GM12891 (cell line): ENCODE measurements at regions not wholly inside any gene's neighbourhood (a gene's known extent, or its start where the extent isn't known, plus 50 kb on each side); places are given as distances from the start of the nearest gene placed in this dataset.
A peak's percentile ranks its signal among the peaks of the same experiment; 100 is the strongest.

ENCODE experiments used
- DNase-seq: peaks from one replicate; pipeline ENCODE4 v3.0.0; 2011; ENCODE audit warnings: low spot score; ENCODE audit not compliant: insufficient read length
- FAIRE-seq: peaks from 2 replicates; lab custom pipeline; 2011; peaks lifted over from hg19 to GRCh38; lab: Jason Lieb, UNC
- PAX5 ChIP-seq: IDR thresholded peaks from 2 replicates; pipeline ENCODE4 v1.6.1; 2011; ENCODE audit warnings: low read length, moderate library complexity, mild to moderate bottlenecking; ENCODE audit not compliant: insufficient read depth, severe bottlenecking
- POLR2A ChIP-seq: IDR thresholded peaks from 2 replicates; pipeline ENCODE4 v1.6.1; 2011; ENCODE audit warnings: low read depth, low read length, control low read depth
- POLR2AphosphoS5 ChIP-seq: IDR thresholded peaks from 2 replicates; pipeline ENCODE4 v1.6.1; 2011; ENCODE audit warnings: low read depth, low read length, control low read depth
- POU2F2 ChIP-seq: IDR thresholded peaks from 2 replicates; pipeline ENCODE4 v1.6.1; 2011; ENCODE audit warnings: low read depth, mild to moderate bottlenecking, control low read depth, low read length, moderate library complexity
- SPI1 ChIP-seq: IDR thresholded peaks from 2 replicates; pipeline ENCODE4 v1.6.1; 2011; ENCODE audit warnings: low read depth, low read length, control low read depth
- TAF1 ChIP-seq: IDR thresholded peaks from 2 replicates; pipeline ENCODE4 v1.6.1; 2011; ENCODE audit warnings: low read depth, low read length, control low read depth

DNA sequence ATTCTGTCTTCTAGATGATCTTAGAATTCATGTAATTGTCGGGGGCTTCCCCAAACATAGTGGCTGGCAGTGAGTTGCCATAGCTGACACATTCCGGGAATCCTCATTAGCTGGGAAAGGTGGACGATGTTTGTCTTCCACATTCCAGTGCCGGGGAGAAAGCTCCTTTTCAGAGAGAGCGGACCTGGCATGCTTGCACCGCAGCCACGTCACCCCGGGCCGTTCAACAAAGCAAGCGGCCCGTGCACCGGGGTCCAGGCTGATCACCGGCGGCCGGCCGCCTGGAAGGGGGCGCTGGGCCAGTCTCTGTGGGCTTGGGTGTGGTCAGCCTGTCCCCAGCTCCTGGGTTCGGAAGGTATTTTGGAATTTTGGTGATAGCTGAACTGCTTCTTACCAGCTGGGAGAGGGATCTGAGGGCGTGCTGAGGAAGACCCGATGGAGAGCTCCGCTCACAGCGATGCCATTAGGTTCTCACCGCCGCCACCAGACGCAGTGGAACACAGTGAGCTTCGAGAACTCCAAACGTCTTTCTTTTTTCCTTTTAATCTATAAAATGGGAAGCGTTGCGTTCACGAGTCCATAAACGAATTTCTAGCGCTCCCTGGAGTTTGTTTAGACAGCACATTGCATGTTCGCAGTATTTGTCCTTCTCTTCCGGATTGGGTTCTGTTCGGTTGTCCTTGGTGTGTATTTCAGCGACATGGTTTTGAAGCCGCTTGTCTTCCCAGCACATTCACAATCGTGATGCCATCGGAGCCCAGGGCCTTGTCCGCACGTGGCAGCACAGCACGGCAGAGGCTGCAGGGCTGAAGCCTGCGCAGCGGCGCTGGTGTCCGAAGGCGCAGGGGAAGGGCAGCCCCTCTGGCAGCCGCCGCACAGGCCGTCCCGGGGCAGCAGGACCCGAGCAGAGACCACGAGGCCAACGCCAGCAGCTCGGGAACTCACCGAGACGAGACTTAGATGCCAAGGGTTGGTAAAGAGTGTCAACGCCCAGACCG lies 557.6 kb downstream of the QKI start:
- FAIRE-seq, result no peak
- no peak for TF ChIP-seq POU2F2
- no peak for TF ChIP-seq POLR2A
- TF ChIP-seq PAX5, result no peak
- TF ChIP-seq SPI1, result no peak
- TF ChIP-seq POLR2AphosphoS5, result no peak
- no peak for TF ChIP-seq TAF1
- DNase-seq, result no peak

DNA sequence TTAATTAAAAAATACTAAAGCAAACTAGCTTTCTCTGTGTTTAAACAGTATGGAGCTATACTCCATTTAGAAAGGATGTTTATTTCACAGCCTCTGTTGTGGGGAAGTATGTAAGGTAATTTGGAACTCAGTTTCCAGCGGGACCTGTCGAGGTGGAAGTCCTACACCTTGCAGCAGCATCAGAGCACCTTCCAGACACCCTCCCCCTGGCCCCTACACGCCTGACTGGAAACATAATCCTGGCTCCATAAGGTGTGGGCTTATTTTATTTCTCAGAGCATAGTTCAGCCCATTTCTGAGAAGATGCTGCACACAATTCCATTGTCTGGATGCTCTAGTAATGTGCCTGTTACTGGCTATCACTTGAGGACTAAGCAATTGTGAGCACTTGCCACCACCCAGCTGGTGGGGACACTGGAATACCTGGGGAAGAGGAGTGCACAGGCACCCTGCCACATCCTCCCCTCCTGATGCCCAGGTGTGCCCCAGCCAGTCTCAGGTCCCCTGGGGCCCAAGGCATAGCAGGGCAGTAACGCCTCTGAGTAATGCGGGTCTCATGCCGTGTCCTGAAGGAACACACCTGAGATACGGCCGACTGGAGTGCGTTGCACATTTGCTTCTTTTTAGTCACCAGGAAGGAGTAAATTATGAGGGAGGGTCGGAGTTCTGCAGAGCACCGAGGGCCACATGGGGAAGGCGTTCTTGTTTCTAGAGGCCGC lies 556.5 kb downstream of the QKI start:
- no peak for TF ChIP-seq POLR2A
- TF ChIP-seq PAX5, result no peak
- TF ChIP-seq POU2F2, result no peak
- TF ChIP-seq POLR2AphosphoS5, result no peak
- TF ChIP-seq TAF1, result no peak
- no peak for TF ChIP-seq SPI1
- DNase-seq, result no peak
- FAIRE-seq, result no peak

GRCh38 chr6:163965426-163966348 lies 551.2 kb downstream of the QKI start:
- FAIRE-seq, result no peak
- no peak for DNase-seq

DNA sequence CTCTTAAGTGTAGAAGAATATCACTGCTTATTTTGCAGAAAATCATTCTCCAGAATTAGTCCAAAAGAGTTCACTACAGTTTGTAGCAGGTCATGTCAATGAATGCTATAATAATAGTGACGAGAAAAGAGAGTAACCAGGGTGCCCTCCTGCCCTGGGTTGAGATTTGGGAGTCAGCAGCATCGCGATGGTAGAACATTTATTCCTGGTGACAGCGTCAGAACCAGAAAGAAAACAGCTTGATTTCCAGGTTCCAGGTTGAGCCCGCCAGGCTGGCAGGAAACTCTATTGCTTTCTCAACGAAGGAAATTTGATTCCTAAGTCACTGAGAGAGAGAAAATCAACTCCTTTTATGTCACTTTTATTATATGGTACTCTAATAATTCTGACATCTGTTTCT lies 550.3 kb downstream of the QKI start:
- TF ChIP-seq PAX5 (no peak), POU2F2 (no peak), TAF1 (no peak), POLR2AphosphoS5 (no peak), SPI1 (no peak), POLR2A (no peak)
- DNase-seq, result no peak
- no peak for FAIRE-seq

More at GRCh38 chr6:163965426-163966348, 551.2 kb downstream of the QKI start:
- TF ChIP-seq POU2F2 (no peak), POLR2A (no peak), TAF1 (no peak), SPI1 (no peak), POLR2AphosphoS5 (no peak), PAX5 (no peak)

- FAIRE-seq (no peak), DNase-seq (no peak)
- TF ChIP-seq POLR2A, result no peak
- no peak for TF ChIP-seq PAX5
- TF ChIP-seq POLR2AphosphoS5, result no peak
- TF ChIP-seq SPI1, result no peak
- TF ChIP-seq POU2F2, result no peak
- no peak for TF ChIP-seq TAF1
Observed at GRCh38 chr6:163963205-163964120, 548.9 kb downstream of the QKI start.

GRCh38 chr6:163962627-163963117 lies 548.2 kb downstream of the QKI start:
- DNase-seq, result no peak
- no peak for TF ChIP-seq POLR2AphosphoS5
- no peak for TF ChIP-seq POU2F2
- TF ChIP-seq POLR2A, result no peak
- no peak for TF ChIP-seq TAF1
- no peak for TF ChIP-seq SPI1
- TF ChIP-seq PAX5, result no peak
- FAIRE-seq, result no peak

DNA sequence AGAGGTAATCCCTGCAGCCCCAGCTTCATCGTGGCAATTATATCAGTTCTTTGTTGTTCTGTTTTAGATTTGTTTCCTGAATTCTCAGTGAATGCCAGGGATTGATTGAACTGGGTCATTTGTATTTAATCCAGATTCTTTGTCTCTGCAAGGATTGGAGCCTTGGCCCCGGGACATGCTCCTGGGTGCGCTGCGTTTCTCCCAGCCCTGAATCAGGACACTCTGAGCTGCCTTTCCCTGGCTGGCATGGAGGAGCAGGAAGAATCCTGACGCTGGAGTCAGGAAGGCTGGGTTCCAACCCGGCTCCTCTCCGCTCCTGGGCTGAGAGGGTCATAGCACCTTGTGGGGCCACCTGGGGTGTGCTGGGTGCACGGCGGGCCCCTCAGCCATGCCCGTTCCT lies 545.6 kb downstream of the QKI start:
- FAIRE-seq, result no peak
- DNase-seq, result no peak
- TF ChIP-seq POLR2A, result no peak
- no peak for TF ChIP-seq SPI1
- TF ChIP-seq PAX5, result no peak
- no peak for TF ChIP-seq POLR2AphosphoS5
- no peak for TF ChIP-seq POU2F2
- TF ChIP-seq TAF1, result no peak

DNA sequence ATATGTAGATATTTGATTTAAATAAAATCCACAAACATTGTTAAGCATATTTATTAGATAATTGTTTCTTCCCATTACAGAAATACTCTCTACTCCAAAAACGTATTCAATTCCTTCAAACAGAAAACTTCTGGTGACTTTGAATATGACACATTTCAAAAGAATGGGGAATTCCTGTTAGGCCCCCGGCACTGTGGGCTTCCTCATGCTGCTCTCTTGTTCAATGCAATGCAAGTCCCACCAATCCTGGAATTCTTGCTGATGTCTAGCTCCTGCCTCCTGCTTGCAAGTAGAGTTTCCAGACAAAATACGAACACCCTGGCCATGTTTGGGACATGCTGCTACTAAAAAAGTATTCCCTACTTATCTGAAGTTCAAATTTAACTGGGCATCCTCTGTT lies 544.1 kb downstream of the QKI start:
- DNase-seq (no peak), FAIRE-seq (no peak)

More for the DNA sequence above, 544.1 kb downstream of the QKI start:
- no peak for TF ChIP-seq POLR2AphosphoS5
- no peak for TF ChIP-seq TAF1
- 0 out of 2 replicates have a peak, but pooled peaks have one; percentile 11 for TF ChIP-seq SPI1
